ENCODE measurements at regions not wholly inside any gene's neighbourhood (a gene's known extent, or its start where the extent isn't known, plus 50 kb on each side); places are given as distances from the start of the nearest gene placed in this dataset.
"Not testable (repeated sequence)": the region's sequence is repeated elsewhere in the genome, so short reads cannot be mapped to it uniquely, and the experiment has no call there.

- no peak for DNase-seq
Measured at GRCh38 chrX:27404366-27404765, 58.8 kb downstream of the PPP4R3C start.

- no peak for DNase-seq
Measured at GRCh38 chrX:27399146-27399456, 64.0 kb downstream of the PPP4R3C start.

GRCh38 chrX:27391623-27392022 is 71.5 kb downstream of the PPP4R3C start:
- no peak for DNase-seq

DNA sequence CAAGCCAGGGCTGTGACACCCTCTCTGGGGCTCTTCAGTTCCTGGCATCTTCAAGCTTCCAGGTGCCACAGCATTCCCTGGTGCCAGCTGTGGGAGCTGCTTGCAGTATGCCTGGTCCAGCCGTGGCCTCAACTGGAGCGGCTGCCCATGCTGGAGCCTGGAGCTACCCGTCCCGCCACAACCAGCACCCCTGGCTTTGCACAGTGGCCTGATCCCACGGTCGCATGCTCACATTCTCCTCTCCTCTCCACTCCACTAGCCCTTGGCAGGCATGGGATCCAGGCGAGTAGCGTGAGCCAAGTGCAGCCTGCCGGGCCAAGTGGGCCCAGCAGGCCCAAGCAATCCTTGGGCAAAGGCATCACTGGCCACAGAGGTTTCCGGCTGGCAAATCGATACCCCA is 81.7 kb downstream of the PPP4R3C start:
- no peak for DNase-seq

GRCh38 chrX:27380163-27380845 is 82.8 kb downstream of the PPP4R3C start:
- DNase-seq: no peak

- no peak for DNase-seq
Measured at GRCh38 chrX:27354021-27354420, 109.1 kb downstream of the PPP4R3C start.

DNA sequence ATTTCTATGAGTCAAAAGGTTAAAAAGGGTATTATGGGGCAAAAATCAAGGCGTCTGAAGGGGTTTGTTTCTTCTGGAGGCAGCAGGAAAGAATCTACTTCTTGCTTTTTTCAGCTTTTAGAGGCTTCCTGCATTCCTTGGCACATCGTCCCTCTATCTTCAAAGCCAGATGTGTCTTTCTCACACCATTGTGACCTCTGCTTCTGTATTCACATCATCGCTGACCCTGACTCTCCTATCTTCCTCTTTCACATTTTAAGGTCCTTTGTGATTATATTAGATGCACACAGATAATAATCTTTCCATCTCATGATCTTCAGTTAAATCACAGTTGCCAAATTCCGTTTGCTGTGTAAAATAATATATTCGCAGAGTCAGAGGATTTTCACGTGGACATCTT is 112.7 kb downstream of the PPP4R3C start:
- no peak for DNase-seq

- peak; percentile 24 to 40 for DNase-seq
Measured at GRCh38 chrX:27336466-27337091, 126.6 kb downstream of the PPP4R3C start.

DNA sequence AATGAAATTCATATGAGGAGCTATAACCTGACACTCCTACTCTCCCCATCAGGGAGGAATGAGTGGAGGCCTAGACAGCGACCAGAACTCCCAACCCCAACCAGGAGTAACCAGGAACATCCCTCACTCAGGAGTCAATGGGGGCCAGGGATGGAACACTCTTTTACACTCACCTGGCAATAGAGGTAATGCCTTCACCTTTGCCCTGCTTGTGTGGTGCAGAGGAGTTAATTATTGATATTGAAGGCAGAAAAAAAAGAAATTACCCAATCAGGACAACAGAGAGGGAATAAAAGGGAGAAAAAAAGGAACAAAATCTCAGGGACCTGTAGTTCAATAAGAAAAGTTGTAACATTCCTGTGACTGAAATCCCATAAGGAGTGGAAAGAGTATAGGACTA is 141.5 kb downstream of the PPP4R3C start:
- no peak for DNase-seq

DNA sequence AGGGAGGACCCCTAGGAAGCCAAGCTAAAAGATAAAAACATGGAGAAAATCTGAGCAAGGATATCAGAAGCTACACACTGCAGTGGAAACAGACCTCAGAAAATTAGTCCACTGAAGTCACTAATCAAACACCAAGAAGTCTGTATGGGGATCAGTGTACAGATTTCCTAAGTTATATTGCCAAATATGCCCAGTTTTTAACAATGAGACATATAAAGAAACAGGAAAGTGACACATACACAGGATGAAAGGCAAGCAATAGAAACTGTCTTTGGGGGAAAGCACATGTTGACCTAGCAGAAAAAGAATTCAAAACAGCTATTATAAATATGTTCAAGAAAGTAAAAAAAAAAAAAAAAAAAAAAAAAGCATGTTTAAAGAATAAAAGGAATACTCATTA is 153.7 kb downstream of the PPP4R3C start:
- DNase-seq: no peak

- no peak for DNase-seq
Measured at GRCh38 chrX:27307546-27307945, 155.6 kb downstream of the PPP4R3C start.

DNA sequence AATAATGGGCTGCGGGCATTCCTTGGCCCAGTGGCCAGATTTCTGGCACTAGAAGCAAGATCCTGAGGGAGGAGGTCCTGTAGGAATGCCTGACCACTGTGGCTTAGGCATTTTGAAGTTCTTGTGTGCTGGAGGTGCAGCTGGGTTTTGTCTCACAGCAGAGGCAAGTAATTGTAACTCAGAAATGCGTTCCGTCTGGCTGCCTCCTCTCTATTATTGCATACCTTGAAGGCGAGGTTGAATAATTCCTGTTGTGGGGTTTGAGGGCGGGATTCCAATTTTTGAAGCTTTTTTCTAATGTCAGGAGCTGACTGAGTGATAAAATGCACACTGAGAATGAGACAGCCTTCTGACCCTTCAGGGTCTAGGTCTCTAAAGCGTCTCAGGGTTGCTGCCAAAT is 170.6 kb downstream of the PPP4R3C start:
- not testable (repeated sequence) for DNase-seq

DNA sequence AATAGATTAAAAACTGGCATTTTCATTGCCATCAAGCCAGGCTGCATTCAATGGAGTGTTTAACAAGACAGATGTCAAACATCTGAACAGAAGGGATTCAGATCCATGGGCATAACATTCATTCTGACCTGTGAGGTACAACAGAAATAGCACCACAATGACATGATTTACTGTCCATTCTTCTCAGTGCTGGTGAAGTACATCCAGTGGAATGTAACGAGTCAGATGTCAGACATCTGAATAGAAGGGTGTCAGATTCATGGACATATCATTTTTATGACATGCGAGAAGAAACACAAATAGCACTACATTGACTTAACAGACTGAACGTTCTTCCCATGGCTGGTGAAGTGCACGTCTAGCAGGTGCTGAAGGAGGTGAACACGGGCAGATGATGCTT is 186.4 kb downstream of the PPP4R3C start:
- DNase-seq: no peak

DNA sequence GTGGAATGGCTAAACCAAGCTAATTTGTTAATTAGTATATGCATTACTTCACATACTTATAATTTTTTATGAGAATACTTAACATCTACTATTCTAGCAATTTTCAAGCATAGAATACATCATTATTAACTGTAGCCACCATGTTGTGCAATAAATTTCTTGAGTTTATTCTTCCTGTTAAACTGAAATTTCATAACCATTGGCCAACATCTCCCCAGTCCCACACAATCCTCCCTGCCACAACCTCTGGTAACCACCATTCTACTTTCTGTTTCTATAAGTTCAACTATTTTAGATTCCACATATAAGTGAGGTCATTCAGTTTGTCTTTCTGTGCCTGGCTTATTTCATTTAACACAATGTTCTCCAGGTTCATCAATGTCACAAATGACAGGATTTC is 208.5 kb downstream of the PPP4R3C start:
- DNase-seq: no peak

DNA sequence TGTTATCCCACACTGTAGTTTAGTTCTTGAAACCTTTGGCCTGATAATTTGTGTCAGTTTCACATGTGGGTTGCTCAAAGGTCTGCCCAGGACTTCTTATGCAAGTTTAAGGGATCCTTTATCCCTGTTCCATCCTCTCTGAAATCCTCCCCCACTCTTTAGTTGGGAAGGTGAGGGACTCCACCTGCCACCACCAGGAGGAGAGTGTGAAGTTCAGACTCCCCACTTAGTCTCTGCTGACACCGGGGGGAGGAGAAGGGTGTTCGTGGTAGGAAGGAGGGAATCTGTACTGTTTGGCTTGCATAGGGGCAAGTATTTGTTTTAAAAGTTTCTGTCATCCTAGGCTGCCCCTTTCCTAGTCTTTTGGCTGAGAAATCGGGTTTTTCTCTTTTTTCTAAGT is 211.8 kb downstream of the PPP4R3C start:
- DNase-seq: no peak

- DNase-seq: no peak
Measured at GRCh38 chrX:27242581-27242980, 220.6 kb downstream of the PPP4R3C start.

GRCh38 chrX:27241981-27242380 is 221.2 kb downstream of the PPP4R3C start:
- no peak for DNase-seq

GRCh38 chrX:27240042-27240441 is 223.1 kb downstream of the PPP4R3C start:
- not testable (repeated sequence) for DNase-seq

DNA sequence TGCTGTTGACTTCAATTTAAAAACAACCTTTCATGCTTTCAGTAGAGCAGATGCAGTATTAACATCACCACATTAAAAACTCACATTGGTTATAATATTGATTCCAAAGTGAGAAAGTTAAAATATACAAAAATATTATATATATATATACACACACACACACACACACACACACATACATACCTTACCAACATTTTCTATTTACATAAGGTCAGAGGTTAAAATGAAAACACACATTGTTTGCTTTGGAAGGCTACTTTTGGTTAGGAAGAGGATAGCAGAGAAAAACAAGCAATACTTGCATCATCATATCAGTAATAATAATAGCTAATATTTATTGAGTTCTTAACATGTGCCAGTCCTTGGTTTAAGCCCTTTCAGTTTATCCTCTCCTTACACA is 226.5 kb downstream of the PPP4R3C start:
- no peak for DNase-seq

DNA sequence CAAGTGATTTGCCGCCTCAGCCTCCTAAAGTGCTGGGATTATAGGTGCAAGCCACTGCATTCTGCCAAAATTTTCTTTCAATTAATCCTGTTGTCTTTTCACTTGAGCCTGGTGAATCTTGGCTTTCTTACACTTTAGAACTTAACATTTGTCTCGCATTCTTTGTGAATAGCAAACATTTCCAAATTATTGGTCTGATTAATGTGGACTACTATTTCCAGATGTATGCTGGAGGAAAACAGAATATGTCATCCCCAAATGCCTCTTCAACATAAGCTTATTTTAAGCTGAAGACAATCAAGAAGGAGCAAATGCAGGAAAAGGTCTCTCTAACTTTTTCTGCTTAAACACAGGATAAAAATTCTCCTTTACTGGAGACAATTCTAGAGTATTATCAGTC is 233.4 kb downstream of the PPP4R3C start:
- no peak for DNase-seq

- DNase-seq: no peak
Measured at GRCh38 chrX:27222661-27223060, 240.5 kb downstream of the PPP4R3C start.

GRCh38 chrX:27186671-27187070 is 276.5 kb downstream of the PPP4R3C start:
- peak; percentile 3 to 16 for DNase-seq

GRCh38 chrX:27163236-27163635 is 299.9 kb downstream of the PPP4R3C start:
- DNase-seq: no peak

DNA sequence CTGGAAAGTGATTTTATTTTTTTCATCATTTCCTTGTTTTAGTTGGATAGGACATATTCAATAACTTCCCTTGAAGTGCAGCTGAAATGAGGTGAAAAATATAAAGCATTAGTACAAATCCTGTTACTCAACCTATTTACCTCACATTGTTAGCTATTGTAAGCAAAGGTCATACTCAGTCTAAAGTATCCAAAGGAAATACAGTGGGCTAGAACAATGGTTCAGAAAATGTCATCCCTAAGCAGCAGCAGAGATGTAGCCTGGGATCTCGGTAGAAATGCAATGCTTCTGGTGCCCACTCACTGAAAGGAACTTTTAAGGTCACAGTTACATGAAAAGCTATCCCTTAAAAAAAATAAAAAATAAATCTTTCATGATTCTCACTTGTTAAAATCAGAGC is 300.6 kb downstream of the PPP4R3C start:
- no peak for DNase-seq

DNA sequence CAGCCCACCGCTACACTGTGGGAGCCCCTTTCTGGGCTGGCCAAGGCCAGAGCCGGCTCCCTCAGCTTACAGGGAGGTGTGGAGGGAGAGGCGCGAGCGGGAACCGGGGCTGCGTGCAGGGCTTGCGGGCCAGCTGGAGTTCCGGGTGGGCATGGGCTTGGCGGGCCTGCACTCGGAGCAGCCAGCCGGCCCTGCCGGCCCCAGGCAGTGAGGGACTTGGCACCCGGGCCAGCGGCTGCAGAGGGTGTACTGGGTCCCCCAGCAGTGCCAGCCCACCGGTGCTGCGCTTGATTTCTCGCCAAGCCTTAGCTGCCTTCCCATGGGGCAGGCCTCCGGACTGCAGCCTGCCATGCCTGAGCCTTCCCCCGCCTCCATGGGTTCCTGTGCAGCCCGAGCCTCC is 306.2 kb downstream of the PPP4R3C start:
- not testable (repeated sequence) for DNase-seq
